Subcutaneous abdominal adipose tissue (tissue), 5 donors: ENCODE measurements at regions not wholly inside any gene's neighbourhood (a gene's known extent, or its start where the extent isn't known, plus 50 kb on each side); places are given as distances from the start of the nearest gene placed in this dataset.
"Not testable (repeated sequence)": the region's sequence is repeated elsewhere in the genome, so short reads cannot be mapped to it uniquely, and the experiment has no call there.

ENCODE experiments used
- H3K27ac ChIP-seq: one replicate; pipeline ENCODE4 v1.7.0; 2013; ENCODE audit warnings: low read depth, mild to moderate bottlenecking, inconsistent platforms, low read length, moderate library complexity
- H3K27me3 ChIP-seq, 5 donors: one replicate each; pipeline ENCODE4 v1.7.0; 2013; ENCODE audit warnings: low read length in 5 of 5, inconsistent platforms in 1 of 5; ENCODE audit not compliant: control insufficient read depth in 5 of 5, insufficient read depth in 4 of 5
- H3K36me3 ChIP-seq, 5 donors: one replicate each; pipeline ENCODE4 v1.7.0; 2013; ENCODE audit warnings: low read length in 5 of 5; ENCODE audit not compliant: control insufficient read depth in 5 of 5, insufficient read depth in 5 of 5
- H3K4me1 ChIP-seq, 5 donors: one replicate each; pipeline ENCODE4 v1.7.0; 2013; ENCODE audit warnings: low read length in 5 of 5, mild to moderate bottlenecking in 3 of 5, moderate library complexity in 1 of 5; ENCODE audit not compliant: control insufficient read depth in 5 of 5, insufficient read depth in 5 of 5
- H3K4me3 ChIP-seq, 5 donors: one replicate each; pipeline ENCODE4 v1.7.0; 2013; ENCODE audit warnings: low read length in 5 of 5, low read depth in 1 of 5
- H3K9ac ChIP-seq, 5 donors: one replicate each; pipeline ENCODE4 v1.7.0; 2013; ENCODE audit warnings: low read length in 5 of 5, mild to moderate bottlenecking in 4 of 5, moderate library complexity in 3 of 5
- H3K9me3 ChIP-seq, 5 donors: one replicate each; pipeline ENCODE4 v1.7.0; 2013; ENCODE audit warnings: low read length in 5 of 5; ENCODE audit not compliant: control insufficient read depth in 5 of 5
- donor health status: healthy.
- donor health status: healthy.
- donor health status: healthy.
- donor health status: healthy.
- donor health status: healthy.

DNA sequence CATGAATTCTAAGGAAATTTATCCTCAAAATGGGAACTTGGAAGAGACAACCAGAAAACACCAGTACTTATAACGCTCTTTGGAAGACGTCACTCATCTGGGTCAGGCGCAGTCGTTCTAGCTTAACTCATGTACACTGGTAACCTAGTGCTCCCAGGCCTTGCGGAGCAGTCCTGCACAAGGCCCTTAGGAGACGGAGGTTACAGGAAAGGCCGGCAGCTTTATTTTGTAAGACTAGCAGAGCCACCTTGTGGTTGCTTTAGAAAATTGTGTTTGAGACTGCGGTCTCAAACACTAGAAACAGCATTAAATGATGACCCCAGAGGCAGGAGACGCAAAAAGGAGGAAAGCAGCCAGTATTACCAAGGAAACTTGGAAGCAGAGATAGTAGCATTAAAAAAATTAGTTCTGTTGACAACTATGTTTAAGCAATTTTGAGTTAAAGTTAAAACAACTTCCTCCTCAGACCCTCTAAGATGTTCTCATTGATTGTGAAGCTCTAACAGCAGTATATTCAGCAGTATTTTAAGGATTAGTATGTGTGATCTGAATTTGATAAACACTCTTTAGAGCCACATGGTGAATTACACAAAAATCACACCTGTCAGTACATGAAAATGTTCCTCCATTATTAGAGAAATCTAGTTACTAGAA, 141.9 kb upstream of the C2CD4B start:
- Histone ChIP-seq H3K9me3 (no peaks in the 10 kb centered on the region), H3K36me3 (no peaks in the 10 kb centered on the region), H3K27me3 (no peaks in the 10 kb centered on the region), H3K4me1 (peaks cover 0 to 26% (median 19%) of the 10 kb centered on the region in 5 donors), H3K27ac (peak overlapping the region; percentile 4), H3K4me3 (peak overlapping the region in 1 of 5 donors; percentile 16), H3K9ac (no peak overlapping the region)

DNA sequence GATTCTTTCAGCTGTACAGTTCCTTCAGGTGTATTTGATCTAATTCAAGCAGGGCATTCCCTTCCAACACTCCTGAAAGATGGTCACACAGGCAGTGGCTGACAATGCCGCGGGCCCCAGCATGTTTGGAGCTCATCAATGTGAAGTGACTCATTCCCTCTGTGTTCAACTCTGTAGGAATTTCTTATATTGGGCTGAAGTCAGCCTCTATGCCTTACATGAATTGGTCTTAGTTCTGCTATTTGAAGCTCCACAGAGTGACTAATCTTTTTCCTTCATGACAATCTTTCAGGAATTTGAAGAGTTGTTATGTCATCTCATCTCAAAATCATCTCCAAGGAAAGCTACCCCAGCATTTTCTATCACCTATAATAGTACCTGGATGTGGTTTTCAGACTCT, 142.5 kb upstream of the C2CD4B start:
- H3K36me3 ChIP-seq = no peaks in the 10 kb centered on the region
- no peaks in the 10 kb centered on the region for H3K27me3 ChIP-seq
- no peaks in the 10 kb centered on the region for H3K9me3 ChIP-seq
- H3K4me3 ChIP-seq = no peak overlapping the region
- H3K4me1 ChIP-seq = peaks cover 0 to 22% (median 13%) of the 10 kb centered on the region in 5 donors
- H3K27ac ChIP-seq = no peak overlapping the region
- H3K9ac ChIP-seq = no peak overlapping the region

GRCh38 chr15:62316413-62317060, 151.5 kb upstream of the C2CD4B start:
- no peak overlapping the region for H3K4me3 ChIP-seq
- H3K27ac ChIP-seq = no peak overlapping the region
- peaks cover 0 to 10% (median 3%) of the 10 kb centered on the region in 5 donors for H3K4me1 ChIP-seq
- no peaks in the 10 kb centered on the region for H3K9me3 ChIP-seq
- H3K27me3 ChIP-seq = no peaks in the 10 kb centered on the region
- H3K36me3 ChIP-seq = no peaks in the 10 kb centered on the region
- no peak overlapping the region for H3K9ac ChIP-seq

- Histone ChIP-seq H3K27ac (no peak overlapping the region), H3K9me3 (no peaks in the 10 kb centered on the region), H3K4me3 (no peak overlapping the region), H3K9ac (no peak overlapping the region), H3K36me3 (no peaks in the 10 kb centered on the region), H3K4me1 (peaks cover 1 to 29% (median 15%) of the 10 kb centered on the region in 5 donors), H3K27me3 (no peaks in the 10 kb centered on the region)
Observed at GRCh38 chr15:62320259-62320658, 155.2 kb upstream of the C2CD4B start.

DNA sequence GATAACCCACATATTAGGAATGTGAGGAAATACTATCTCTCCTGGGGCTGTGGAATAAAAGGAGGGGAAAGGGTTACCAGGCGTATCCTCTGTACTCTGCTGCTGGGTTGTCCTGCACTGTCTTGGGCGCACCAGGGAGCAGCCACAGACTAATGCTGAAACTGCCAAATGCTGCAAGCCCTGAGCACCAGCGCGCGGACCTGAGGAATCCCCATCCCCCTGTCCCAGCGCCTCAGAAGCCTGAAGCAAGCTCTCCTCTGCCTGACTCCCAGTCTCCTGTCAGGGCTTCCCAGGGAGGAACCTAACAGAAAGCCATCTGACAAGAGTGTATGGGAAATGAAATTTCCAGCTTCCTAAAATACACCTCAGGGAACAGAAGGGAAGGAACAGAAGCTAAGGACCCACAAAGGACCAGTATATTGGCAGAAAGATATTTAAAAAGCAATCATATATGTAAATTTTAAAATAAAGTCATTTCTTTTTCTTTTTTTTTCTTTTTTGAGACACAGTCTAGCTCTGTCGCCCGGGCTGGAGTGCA, 158.3 kb upstream of the C2CD4B start:
- Histone ChIP-seq H3K36me3 (no peaks in the 10 kb centered on the region), H3K27me3 (no peaks in the 10 kb centered on the region), H3K9ac (no peak overlapping the region), H3K4me3 (no peak overlapping the region), H3K4me1 (peaks cover 1 to 29% (median 15%) of the 10 kb centered on the region in 5 donors), H3K27ac (peak overlapping the region; percentile 1), H3K9me3 (no peaks in the 10 kb centered on the region)

DNA sequence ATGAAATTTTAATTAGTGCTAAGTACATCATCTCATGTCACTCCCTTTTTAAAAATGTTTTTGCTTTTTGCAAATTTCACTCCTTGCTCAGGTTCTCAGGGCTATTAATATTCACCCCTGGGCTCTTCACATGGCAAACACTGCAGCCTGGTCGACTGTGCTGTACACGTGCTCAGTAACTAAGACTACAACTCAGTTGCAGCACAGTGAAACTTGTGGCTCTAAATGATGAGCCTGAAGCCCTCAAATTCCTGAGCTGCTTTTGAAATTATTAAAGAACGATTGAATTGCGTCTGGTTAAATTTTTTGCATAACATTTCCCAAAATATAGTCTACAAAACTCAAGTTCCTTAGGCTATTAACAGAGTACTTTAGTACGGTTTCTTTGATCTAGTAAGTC, 159.3 kb upstream of the C2CD4B start:
- Histone ChIP-seq H3K27me3 (no peaks in the 10 kb centered on the region), H3K4me3 (no peak overlapping the region), H3K4me1 (peaks cover 1 to 29% (median 15%) of the 10 kb centered on the region in 5 donors), H3K27ac (no peak overlapping the region), H3K9me3 (no peaks in the 10 kb centered on the region), H3K36me3 (no peaks in the 10 kb centered on the region), H3K9ac (no peak overlapping the region)

DNA sequence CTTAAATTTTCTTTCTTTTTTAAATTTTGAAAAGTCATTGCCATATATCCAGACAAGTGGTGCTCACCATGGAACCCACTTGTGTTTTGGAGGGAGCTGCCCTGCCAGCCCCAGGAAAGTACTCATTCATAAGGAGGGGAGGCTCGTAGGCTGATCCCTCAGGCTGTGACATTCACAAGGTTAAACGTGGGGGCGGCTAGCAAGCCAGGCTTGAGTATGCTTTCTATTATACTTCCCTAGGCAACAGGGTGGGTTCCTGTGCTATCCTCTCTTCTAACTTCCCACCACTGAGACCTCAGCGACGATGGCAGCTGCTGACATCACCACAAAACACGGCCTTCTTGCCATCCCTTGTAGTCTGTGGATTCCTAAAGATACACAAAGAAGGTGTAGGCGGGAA, 160.5 kb upstream of the C2CD4B start:
- H3K9ac ChIP-seq = no peak overlapping the region
- no peak overlapping the region for H3K27ac ChIP-seq
- no peaks in the 10 kb centered on the region for H3K27me3 ChIP-seq
- peaks cover 1 to 24% (median 12%) of the 10 kb centered on the region in 5 donors for H3K4me1 ChIP-seq
- no peak overlapping the region for H3K4me3 ChIP-seq
- no peaks in the 10 kb centered on the region for H3K9me3 ChIP-seq
- H3K36me3 ChIP-seq = no peaks in the 10 kb centered on the region

- peaks cover 1 to 20% (median 12%) of the 10 kb centered on the region in 5 donors for H3K4me1 ChIP-seq
- H3K4me3 ChIP-seq = no peak overlapping the region
- no peak overlapping the region for H3K9ac ChIP-seq
- no peaks in the 10 kb centered on the region for H3K27me3 ChIP-seq
- H3K9me3 ChIP-seq = no peaks in the 10 kb centered on the region
- H3K36me3 ChIP-seq = no peaks in the 10 kb centered on the region
- no peak overlapping the region for H3K27ac ChIP-seq
Observed at GRCh38 chr15:62326460-62327011, 161.5 kb upstream of the C2CD4B start.

DNA sequence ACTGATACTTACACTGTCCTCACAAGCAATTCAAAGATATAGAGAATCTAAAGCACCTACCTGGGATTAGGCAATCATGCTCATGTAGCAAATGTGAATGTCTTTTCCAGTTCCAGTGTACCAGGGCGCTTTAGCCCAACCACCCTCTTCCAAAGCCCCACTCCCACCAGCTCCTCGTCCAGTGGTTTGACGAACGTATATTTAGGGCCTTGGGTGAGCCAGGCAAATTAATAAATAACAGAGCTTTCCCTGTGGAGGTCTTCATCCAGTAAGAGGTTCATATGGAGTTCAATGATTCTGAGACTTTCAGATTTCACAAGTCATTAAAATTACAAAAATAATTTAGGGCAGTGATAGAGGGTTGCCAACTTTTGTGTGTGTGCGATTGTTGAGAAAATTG, 162.3 kb upstream of the C2CD4B start:
- Histone ChIP-seq H3K36me3 (no peaks in the 10 kb centered on the region), H3K9me3 (no peaks in the 10 kb centered on the region), H3K9ac (no peak overlapping the region), H3K27me3 (no peaks in the 10 kb centered on the region), H3K4me1 (peaks cover 1 to 18% (median 9%) of the 10 kb centered on the region in 5 donors), H3K4me3 (no peak overlapping the region), H3K27ac (no peak overlapping the region)

DNA sequence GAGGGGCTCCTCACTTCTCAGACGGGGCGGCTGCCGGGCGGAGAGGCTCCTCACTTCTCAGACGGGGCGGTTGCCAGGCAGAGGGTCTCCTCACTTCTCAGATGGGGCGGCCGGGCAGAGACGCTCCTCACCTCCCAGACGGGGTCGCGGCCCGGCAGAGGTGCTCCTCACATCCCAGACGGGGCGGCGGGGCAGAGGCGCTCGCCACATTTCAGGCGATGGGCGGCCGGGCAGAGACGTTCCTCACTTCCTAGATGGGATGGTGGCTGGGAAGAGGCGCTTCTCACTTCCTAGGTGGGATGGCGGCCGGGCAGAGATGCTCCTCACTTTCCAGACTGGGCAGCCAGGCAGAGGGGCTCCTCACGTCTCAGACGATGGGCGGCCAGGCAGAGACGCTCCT, 167.4 kb upstream of the C2CD4B start:
- not testable (repeated sequence) for H3K4me1 ChIP-seq, H3K4me3 ChIP-seq, H3K9me3 ChIP-seq, H3K27ac ChIP-seq, H3K27me3 ChIP-seq, H3K9ac ChIP-seq, H3K36me3 ChIP-seq
